Right lobe of liver (tissue), 6 donors: ENCODE measurements at regions not wholly inside any gene's neighbourhood (a gene's known extent, or its start where the extent isn't known, plus 50 kb on each side); places are given as distances from the start of the nearest gene placed in this dataset.
A peak's percentile ranks its signal among the peaks of the same experiment; 100 is the strongest.

Experiments used
- ATAC-seq, 4 donors: fragments of 200-7000 bp; cut with Tn5 transposase; one replicate each; pipeline ENCODE4 v1.9.1; 2020; ENCODE audit warnings: mild to moderate bottlenecking in 4 of 4, moderate library complexity in 4 of 4
- DNase-seq, 3 donors: peaks; one replicate each; pipeline ENCODE4 v3.0.0-alpha.2; 2020
- H3K27ac ChIP-seq, 3 donors: fragments of 200-600 bp; one replicate each; pipeline ENCODE4 v1.8.0; 2022
- H3K27me3 ChIP-seq, 2 donors: fragments of 200-600 bp; one replicate each; pipeline ENCODE4 v1.8.0; 2022
- H3K36me3 ChIP-seq, 4 donors: fragments of 200-600 bp; sonication (generic) in 1 of 4; one replicate each; pipeline versions ENCODE4 v1.5.1 to v1.8.0; 2017 to 2022; ENCODE audit warnings: control low read depth in 1 of 4
- H3K4me1 ChIP-seq, 4 donors: fragments of 200-600 bp; sonication (generic) in 1 of 4; one replicate each; pipeline versions ENCODE4 v1.5.1 to v1.8.0; 2017 to 2022; ENCODE audit warnings: control low read depth in 1 of 4
- H3K4me3 ChIP-seq, 3 donors: fragments of 200-600 bp; one replicate each; pipeline ENCODE4 v1.8.0; 2022
- H3K9me3 ChIP-seq, 4 donors: fragments of 200-600 bp; sonication (generic) in 1 of 4; one replicate each; pipeline versions ENCODE4 v1.5.1 to v1.8.0; 2017 to 2022; ENCODE audit warnings: control low read depth in 1 of 4
- CTCF ChIP-seq, 4 donors: fragments of 200-600 bp in 3 of 4; fragments of 450-650 bp in 1 of 4; IDR thresholded peaks; one replicate each; pipeline versions ENCODE4 v1.5.1 to v1.8.0; 2016 to 2022; ENCODE audit warnings: antibody characterized with exemption in 4 of 4, mild to moderate bottlenecking in 2 of 4
- POLR2A ChIP-seq: fragments of 450-650 bp; IDR thresholded peaks from one replicate; pipeline ENCODE4 v1.6.1; 2017; ENCODE audit warnings: antibody characterized with exemption, mild to moderate bottlenecking
- WGBS: methylation state at CpG from one replicate; pipeline ENCODE4 v1.1.6; 2018; ENCODE audit warnings: low coverage, low lambda C conversion rate; ENCODE audit not compliant: insufficient coverage; ENCODE audit errors: missing lambda C conversion rate; 5-methylcytosine and 5-hydroxymethylcytosine counted together
- intact Hi-C, 2 donors: fragments of 100-400 bp; cut with DNase I; formaldehyde crosslinking; loops; one replicate each; pipeline versions ENCODE4 v1.11.2 to v1.14.1; 2022
- donor health status: DM: no; HTN: yes; CAD: no.
- donor health status: DM: no; HTN: no; CAD: no.
- donor health status: DM: no; HTN: no; CAD: no.
- donor health status: DM: no; HTN: yes; CAD: no.
- donor health status: DM: no; HTN: yes; CAD: no.

GRCh38 chr11:26801601-26802000, 79.7 kb upstream of the SLC5A12 start:
- DNase-seq, result no peak
- TF ChIP-seq POLR2A (no peak), CTCF (IDR thresholded peaks at IDR 0.05) (no peak)
- intact Hi-C loops, result no loop called here
- Histone ChIP-seq H3K36me3 (no peaks in the 10 kb centered on the region), H3K9me3 (no peaks in the 10 kb centered on the region), H3K4me3 (no peak overlapping the region), H3K4me1 (no peaks in the 10 kb centered on the region), H3K27ac (no peak overlapping the region), H3K27me3 (no peaks in the 10 kb centered on the region)
- WGBS, result 75% methylated on average over 1 of the region's 1 CpG
- no peak for ATAC-seq

- ATAC-seq, result no peak
- Histone ChIP-seq H3K27me3 (no peaks in the 10 kb centered on the region), H3K4me3 (no peak overlapping the region), H3K4me1 (no peaks in the 10 kb centered on the region), H3K9me3 (no peaks in the 10 kb centered on the region), H3K27ac (no peak overlapping the region), H3K36me3 (no peaks in the 10 kb centered on the region)
- no peak for TF ChIP-seq CTCF (IDR thresholded peaks at IDR 0.05)
- no peak for TF ChIP-seq POLR2A
- DNase-seq, result no peak
- intact Hi-C loops, result no loop called here
Measured at GRCh38 chr11:26805001-26805400, 83.1 kb upstream of the SLC5A12 start.

- intact Hi-C loops, result no loop called here
- DNase-seq (no peak), ATAC-seq (no peak)
- Histone ChIP-seq H3K27me3 (no peaks in the 10 kb centered on the region), H3K4me3 (no peak overlapping the region), H3K27ac (no peak overlapping the region), H3K4me1 (no peaks in the 10 kb centered on the region), H3K36me3 (no peaks in the 10 kb centered on the region), H3K9me3 (no peaks in the 10 kb centered on the region)
- 67% methylated on average over 1 of the region's 1 CpG for WGBS
- TF ChIP-seq POLR2A, result no peak
- no peak for TF ChIP-seq CTCF (IDR thresholded peaks at IDR 0.05)
Measured at GRCh38 chr11:26806219-26806618, 84.4 kb upstream of the SLC5A12 start.

DNA sequence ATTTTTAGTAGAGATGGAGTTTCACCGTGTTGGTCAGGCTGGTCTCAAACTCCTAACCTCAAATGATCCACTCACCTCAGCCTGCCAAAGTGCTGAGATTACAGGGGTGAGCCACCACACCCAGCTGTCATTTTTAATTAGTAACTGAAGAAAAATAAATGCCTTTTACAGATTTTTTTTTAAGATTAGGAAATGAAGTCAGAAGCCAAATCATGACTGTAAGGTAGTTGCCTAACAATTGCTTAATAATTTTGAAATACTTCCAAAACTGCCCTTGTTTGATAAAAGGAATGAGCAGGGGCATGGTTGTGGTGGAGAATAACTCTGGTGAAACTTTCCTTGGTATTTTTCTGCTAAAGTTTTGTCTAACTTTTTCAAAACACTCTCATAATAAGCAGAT, 98.9 kb upstream of the SLC5A12 start:
- no peak for DNase-seq
- H3K4me1 ChIP-seq, result peaks cover 0 to 4% (median 0%) of the 10 kb centered on the region in 4 donors
- 25% methylated on average over 1 of the region's 1 CpG for WGBS
- peaks cover 0 to 8% (median 0%) of the 10 kb centered on the region in 4 donors for H3K9me3 ChIP-seq
- no peak for TF ChIP-seq POLR2A
- TF ChIP-seq CTCF (IDR thresholded peaks at IDR 0.05), result no peak
- no peaks in the 10 kb centered on the region for H3K36me3 ChIP-seq
- no peaks in the 10 kb centered on the region for H3K27me3 ChIP-seq
- peak; percentile 58 to 90 (median 82) for ATAC-seq
- no peak overlapping the region for H3K27ac ChIP-seq
- intact Hi-C loops, result no loop called here
- no peak overlapping the region for H3K4me3 ChIP-seq

GRCh38 chr11:26823963-26824362, 102.1 kb upstream of the SLC5A12 start:
- Histone ChIP-seq H3K36me3 (no peaks in the 10 kb centered on the region), H3K9me3 (peaks cover 0 to 8% (median 0%) of the 10 kb centered on the region in 4 donors), H3K27ac (no peak overlapping the region), H3K4me3 (no peak overlapping the region), H3K4me1 (peaks cover 0 to 4% (median 0%) of the 10 kb centered on the region in 4 donors), H3K27me3 (no peaks in the 10 kb centered on the region)
- 67% methylated on average over 1 of the region's 2 CpGs for WGBS
- DNase-seq (no peak), ATAC-seq (no peak)
- intact Hi-C loops, result no loop called here
- TF ChIP-seq POLR2A (no peak), CTCF (IDR thresholded peaks at IDR 0.05) (no peak)
